HG02938 (cell line): ENCODE measurements at regions not wholly inside any gene's neighbourhood (a gene's known extent, or its start where the extent isn't known, plus 50 kb on each side); places are given as distances from the start of the nearest gene placed in this dataset.

ENCODE experiments used
- ATAC-seq: cut with Tn5 transposase; IDR thresholded peaks from one replicate; pipeline ENCODE4 v1.9.1; 2021; ENCODE audit warnings: mild to moderate bottlenecking, moderate library complexity; ENCODE audit not compliant: unreplicated experiment

DNA sequence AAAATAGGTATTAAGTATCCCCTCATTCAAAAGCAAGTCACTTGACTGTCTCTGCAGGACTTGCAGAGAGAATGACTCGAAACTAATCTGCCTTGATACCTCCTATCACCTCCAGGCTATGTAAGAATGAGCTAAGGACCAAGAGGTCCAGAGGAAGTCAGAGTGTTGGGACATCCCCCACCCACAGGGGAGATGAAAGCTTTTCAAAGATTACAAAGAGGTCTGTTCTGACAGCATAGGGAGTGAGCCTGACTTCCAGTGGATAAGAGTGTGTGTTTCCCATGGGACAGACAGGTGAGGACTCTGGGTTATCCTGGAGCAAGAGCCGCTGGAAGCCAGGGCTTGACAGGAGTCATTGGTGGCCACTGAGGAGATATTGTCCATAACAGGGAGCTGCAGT lies 85.0 kb upstream of the TACR1 start:
- ATAC-seq = no peak

DNA sequence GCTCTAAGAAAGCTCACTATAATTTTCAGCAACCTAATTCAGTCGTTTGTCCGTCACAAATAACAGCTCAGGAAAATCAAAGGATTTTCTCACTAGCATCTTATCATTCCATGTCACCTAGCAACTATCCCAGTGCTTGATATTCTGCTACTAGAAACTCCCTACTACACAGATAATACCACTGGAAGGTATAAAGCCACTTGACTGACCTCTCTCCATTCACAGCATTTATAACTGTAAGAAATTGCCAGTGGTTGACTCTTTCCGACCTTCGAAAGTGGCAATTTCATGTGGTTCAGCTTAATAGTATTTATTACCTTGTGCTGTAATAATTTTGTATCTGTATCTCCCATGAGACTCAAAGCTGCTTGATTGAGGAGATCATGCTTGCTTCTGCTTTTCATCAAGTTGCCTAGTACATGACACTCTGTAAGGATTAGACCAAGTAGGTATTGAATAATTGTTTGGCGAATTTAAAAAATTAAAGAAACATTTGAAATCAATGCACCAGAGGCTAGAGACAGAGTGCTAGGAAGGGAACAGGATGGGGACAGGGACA lies 79.6 kb upstream of the TACR1 start:
- no peak for ATAC-seq

DNA sequence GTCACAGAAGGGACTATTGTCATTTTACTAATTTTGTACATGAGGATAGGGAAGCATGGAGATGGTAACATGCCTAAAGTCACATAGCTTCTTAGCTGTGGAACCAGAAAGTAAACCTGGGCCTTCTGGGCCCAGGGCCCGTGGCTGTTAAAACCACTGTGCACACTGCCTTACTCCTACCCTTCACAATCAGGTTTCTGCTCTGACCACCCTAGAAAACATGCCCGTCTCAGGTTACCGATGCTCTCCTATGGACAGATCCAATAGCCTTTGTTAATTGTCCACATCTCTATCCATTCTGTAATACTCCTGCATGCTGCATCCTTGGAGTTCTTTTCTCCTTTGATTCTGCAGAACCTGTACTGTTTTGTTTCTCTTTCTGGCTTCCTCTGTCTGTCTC lies 79.0 kb upstream of the TACR1 start:
- ATAC-seq = no peak

DNA sequence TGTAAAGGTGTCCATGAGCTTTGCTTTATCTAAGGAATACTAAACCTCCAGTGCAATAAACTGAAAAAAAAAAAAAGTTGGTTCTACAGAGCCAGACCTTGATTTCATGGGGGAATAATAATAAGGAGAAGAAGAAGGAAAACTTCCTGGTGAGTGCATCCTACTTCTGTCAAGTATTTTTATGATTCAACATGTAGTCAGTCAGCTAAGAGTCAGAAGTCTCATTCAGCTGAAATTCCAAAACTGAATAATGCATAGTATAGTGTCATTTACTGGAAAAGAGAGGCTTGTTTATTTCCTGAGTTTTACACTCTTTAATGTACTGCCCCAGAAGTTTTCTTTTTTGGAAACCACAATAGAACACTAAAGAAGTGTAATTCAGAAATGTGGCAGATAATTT lies 77.8 kb upstream of the TACR1 start:
- no peak for ATAC-seq

DNA sequence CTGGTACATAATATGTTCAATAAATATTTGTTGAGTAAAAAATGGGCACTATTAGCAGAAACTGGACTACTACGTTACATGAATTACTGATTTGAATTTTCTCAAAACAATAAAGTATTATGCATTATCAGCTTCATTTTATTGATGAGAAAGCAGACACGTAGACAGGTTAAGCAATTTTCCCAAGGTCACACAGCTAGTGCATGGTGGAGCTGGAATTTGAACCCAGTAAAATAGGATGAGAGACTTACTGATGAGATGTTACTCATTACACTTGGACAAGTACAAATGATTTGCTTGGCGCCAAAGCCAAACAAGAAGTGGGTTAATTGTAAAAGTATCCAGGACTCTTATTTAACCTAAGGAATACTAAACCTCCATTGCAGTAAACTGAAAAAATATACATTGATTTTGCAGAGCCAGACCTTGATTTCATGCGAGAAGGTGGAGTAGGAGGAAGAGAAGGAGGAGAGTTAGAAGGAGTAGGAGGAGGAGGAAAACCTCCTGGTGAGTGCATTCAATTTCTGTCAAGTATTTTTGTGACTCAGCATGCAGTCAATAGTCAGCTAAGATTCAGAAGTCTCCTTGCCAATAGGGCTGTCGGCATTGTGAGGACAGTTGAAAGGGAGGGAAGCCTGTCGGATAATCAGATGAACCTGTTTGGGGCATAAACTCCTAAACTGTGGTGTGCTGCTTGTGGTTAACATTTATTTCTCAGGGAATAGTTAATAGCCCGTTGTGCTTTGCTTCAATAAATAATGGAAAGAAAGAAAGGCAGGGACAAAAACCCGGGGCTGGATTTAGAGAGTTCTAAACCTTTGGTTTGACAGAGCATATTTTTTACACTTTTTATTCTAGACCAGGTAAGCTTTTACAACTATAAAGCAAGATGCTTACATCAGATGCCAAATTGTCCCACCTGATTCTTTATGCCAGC lies 77.0 kb upstream of the TACR1 start:
- ATAC-seq = no peak

DNA sequence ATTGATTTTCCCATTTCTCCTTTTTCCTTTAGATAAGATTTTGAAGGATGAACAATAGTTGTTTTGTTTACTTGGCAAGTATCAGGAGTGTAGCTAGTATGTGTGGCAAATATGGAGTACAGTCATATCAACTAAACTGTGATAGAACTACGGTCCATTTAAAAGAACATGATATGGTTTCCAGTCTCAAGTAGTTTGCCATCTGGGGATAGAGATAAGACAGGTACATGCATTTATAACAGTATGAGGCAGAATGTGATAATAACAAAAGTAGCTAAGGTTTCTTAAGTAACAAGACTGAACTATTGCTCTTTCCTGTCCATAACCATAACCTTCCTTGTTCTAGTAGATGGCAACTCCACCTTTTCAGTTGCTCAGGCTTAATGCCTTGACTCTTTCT lies 75.6 kb upstream of the TACR1 start:
- ATAC-seq = no peak

DNA sequence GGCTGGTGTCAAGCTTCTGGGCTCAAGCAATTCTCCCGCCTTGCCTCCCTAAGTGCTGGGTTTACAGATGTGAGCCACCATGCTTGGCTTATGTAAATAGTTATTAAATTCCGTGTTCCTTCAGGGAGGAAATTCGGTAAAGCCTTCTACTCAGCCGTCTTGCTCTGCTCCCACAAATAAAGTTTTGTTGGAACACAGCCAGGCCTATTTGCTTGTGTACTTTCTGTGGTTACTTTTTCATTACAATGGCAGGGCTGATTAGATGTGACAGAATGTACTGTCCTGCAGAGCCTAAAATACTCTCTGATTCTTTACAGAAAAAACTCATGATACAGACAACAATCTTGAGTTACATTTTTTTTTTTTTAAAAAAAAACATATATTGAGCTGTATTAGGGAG lies 68.8 kb upstream of the TACR1 start:
- no peak for ATAC-seq

DNA sequence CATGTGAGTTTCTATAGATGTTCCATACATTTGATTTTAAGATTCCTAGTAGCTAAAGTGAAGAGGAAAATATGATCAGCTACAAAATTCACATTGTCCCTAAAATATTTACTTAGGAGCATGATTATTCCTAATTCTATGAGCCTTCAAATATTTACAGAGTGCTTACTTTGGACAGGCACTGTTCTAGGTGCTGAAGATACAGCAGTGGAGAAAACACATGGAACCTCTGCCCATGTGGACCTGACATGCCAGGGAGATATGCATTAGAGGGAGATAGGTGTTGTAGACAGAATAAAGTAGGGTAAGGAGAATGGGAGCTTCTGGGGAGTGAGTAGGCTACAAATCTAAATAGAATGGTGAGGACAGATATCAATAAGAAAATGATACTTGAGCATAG lies 62.6 kb upstream of the TACR1 start:
- ATAC-seq = no peak

DNA sequence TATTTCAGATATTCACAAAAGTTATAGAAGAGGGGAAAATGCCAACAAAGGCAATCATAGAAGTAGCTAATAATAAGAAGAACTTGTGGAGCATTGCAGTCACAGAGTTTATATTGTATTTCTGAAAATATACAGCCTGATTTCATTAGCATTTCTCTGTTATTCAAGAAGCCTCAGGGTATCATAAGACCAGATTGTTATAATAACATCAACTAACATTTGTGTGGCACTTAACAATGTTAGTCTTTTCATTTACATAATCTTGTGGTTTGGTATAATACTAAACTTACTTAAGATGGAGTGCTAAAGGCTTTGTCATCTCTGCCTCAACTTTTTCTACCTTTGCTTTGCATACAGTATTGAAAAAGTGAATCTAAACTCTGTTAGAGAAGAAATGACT lies 61.6 kb upstream of the TACR1 start:
- no peak for ATAC-seq

DNA sequence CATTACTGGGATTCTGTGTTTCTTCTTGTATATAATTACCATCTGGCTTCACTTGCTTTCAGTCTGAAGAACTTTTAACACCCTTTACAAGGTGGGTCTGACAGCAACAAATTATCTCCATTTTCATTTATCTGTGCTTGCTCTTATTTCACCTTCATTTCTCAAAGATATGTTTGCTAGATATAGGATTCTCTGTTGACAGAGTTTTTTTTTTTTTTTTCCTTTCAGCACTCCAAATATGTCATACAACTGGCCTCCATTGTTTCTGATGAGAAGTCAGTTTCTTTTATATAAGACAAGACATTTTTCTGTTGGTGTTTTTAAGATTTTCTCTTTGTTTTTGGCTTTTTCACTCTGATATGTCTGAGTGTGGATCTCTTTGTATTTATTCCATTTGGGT lies 59.3 kb upstream of the TACR1 start:
- ATAC-seq = no peak

DNA sequence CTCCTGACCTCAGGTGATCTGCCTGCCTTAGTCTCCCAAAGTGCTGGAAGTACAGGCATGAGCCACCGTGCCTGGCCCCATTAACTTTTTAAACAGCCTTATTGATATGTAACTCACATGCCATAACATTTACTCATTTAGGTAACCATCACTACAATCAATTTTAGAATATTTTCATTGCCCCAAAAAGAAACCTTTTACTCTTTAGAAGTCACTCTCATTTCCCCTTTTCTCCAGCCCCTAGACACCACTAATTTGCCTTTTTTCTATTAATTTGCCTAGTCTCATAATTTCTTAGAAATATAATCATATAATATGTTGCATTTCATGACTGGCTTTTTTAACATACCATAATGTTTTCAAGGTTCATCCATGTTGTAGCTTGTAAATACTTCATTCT lies 57.2 kb upstream of the TACR1 start:
- ATAC-seq = peak; percentile 84

DNA sequence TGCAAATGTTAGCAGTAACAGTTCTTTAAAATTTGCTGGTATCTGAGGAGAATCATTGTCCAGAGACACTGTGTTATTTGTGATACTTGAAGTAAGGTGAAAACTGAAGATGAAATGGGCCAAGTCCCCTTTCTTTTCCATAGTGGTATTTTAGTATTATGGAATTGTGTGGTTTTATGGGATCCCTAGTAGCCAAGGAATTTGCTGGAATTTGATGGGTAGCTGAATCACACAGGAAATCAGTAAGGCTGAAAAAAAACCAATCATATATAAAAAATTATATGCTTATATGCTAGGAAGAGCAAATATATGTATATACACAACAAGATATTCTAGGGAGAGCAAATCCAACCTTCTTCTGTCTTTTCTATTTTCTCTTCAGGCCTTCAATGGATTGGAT lies 54.2 kb upstream of the TACR1 start:
- no peak for ATAC-seq

DNA sequence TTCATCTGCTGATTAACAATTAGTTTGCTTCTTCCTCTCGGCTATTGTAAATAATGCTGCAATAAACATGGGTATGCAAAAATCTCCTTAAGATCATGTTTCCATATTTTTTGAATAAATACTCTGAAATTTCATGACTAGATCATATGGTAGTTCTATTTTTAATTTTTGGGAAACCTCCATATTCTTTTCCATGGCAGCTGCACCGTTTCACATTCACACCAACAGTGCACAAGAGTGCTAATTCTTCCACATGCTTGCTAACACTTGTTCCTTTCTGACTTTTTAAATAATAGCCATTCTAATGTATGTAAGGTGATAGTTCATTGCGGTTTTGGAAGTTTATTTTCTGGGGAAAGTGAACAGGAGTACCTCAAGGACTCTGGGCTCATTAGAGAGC lies 52.6 kb upstream of the TACR1 start:
- no peak for ATAC-seq
